ENCODE measurements at regions not wholly inside any gene's neighbourhood (a gene's known extent, or its start where the extent isn't known, plus 50 kb on each side); places are given as distances from the start of the nearest gene placed in this dataset.

DNA sequence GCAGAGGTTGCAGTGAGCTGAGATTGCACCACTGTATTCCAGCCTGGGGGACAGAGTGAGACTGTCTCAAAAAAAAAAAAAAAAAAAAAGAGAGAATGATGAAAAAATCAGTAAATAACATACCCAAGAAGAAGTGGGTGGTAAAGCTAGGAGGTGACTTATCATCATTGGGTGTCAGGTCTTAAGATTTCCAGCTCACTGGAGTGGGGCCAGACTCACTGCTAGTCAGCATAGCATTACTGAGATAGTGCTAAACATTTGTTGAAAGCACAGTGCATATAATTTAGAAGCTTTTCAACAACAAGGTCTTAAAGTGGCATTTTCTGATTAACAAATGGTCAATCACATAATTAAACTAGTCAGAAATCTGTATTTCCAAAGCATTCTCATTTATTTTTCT is 221.8 kb upstream of the GYPA start:
- DNase-seq (ENCODE audit: low spot score): no peak
- H3K9ac ChIP-seq (ENCODE audit: low read depth in 1 of 2, low read length in 2 of 2): no peak overlapping the region
- no peaks in the 10 kb centered on the region for H3K4me1 ChIP-seq (ENCODE audit: control insufficient read depth in 4 of 4, insufficient read depth in 4 of 4, low read length in 3 of 4)
- no peaks in the 10 kb centered on the region for H3K36me3 ChIP-seq (ENCODE audit: control insufficient read depth in 4 of 4, insufficient read depth in 3 of 4, low read depth in 1 of 4, low read length in 3 of 4)
- no peak for TF ChIP-seq TAF1 (conservative IDR thresholded peaks at IDR 0.05)
- no peak for TF ChIP-seq JUND (IDR thresholded peaks at IDR 0.05)
- TF ChIP-seq, protein P1, sequence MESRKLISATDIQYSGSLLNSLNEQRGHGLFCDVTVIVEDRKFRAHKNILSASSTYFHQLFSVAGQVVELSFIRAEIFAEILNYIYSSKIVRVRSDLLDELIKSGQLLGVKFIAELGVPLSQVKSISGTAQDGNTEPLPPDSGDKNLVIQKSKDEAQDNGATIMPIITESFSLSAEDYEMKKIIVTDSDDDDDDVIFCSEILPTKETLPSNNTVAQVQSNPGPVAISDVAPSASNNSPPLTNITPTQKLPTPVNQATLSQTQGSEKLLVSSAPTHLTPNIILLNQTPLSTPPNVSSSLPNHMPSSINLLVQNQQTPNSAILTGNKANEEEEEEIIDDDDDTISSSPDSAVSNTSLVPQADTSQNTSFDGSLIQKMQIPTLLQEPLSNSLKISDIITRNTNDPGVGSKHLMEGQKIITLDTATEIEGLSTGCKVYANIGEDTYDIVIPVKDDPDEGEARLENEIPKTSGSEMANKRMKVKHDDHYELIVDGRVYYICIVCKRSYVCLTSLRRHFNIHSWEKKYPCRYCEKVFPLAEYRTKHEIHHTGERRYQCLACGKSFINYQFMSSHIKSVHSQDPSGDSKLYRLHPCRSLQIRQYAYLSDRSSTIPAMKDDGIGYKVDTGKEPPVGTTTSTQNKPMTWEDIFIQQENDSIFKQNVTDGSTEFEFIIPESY (IDR thresholded peaks at IDR 0.05): no peak
- TF ChIP-seq RXRA (IDR thresholded peaks at IDR 0.05): no peak
- TF ChIP-seq, protein P2, sequence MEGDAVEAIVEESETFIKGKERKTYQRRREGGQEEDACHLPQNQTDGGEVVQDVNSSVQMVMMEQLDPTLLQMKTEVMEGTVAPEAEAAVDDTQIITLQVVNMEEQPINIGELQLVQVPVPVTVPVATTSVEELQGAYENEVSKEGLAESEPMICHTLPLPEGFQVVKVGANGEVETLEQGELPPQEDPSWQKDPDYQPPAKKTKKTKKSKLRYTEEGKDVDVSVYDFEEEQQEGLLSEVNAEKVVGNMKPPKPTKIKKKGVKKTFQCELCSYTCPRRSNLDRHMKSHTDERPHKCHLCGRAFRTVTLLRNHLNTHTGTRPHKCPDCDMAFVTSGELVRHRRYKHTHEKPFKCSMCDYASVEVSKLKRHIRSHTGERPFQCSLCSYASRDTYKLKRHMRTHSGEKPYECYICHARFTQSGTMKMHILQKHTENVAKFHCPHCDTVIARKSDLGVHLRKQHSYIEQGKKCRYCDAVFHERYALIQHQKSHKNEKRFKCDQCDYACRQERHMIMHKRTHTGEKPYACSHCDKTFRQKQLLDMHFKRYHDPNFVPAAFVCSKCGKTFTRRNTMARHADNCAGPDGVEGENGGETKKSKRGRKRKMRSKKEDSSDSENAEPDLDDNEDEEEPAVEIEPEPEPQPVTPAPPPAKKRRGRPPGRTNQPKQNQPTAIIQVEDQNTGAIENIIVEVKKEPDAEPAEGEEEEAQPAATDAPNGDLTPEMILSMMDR (IDR thresholded peaks at IDR 0.05; ENCODE audit: low read depth, low read length, missing input control): no peak
- no peak for TF ChIP-seq RAD21 (IDR thresholded peaks at IDR 0.05)
- no peak for TF ChIP-seq FOXA2 (IDR thresholded peaks at IDR 0.05)
- TF ChIP-seq EGR1 (IDR thresholded peaks at IDR 0.05; ENCODE audit: low read depth in 2 of 2): no peak
- TF ChIP-seq, protein P3, sequence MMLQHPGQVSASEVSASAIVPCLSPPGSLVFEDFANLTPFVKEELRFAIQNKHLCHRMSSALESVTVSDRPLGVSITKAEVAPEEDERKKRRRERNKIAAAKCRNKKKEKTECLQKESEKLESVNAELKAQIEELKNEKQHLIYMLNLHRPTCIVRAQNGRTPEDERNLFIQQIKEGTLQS (IDR thresholded peaks at IDR 0.05): no peak
- no peak for TF ChIP-seq FOXA1 (IDR thresholded peaks at IDR 0.05)
- no peak for TF ChIP-seq HNF4G (IDR thresholded peaks at IDR 0.05)
- no peak for TF ChIP-seq HNF4A (conservative IDR thresholded peaks at IDR 0.05)
- peaks cover 0 to 2% (median 0%) of the 10 kb centered on the region in 4 donors for H3K9me3 ChIP-seq (ENCODE audit: control insufficient read depth in 4 of 4, low read length in 3 of 4)
- H3K4me3 ChIP-seq (ENCODE audit: low read depth in 1 of 3, low read length in 3 of 3): no peak overlapping the region
- no peak overlapping the region for H3K27ac ChIP-seq (ENCODE audit: low read depth in 1 of 2, low read length in 2 of 2)
- no peaks in the 10 kb centered on the region for H3K27me3 ChIP-seq (ENCODE audit: control insufficient read depth in 4 of 4, insufficient read depth in 4 of 4, low read length in 3 of 4)

DNA sequence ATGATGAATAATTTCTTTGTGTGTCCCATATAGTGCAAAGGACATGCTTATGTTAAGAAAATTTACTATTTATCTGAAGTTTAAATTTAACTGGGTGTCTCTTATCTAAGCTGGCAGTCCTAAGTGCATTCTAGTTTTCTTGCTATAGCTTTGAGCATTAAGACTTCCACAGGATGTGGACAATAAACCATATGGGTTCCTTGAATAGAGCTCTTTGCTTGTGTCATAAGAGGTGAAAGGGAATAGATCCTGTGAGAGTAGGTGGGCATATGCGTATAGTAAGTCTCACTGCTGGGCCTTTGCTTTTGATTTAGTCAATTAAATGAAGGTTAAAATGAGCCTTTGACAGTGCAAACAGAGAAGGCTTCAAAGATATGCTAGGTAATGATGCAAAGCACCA is 223.4 kb upstream of the GYPA start:
- DNase-seq (ENCODE audit: low spot score): no peak
- Histone ChIP-seq H3K9ac (ENCODE audit: low read depth in 1 of 2, low read length in 2 of 2) (no peak overlapping the region), H3K36me3 (ENCODE audit: control insufficient read depth in 4 of 4, insufficient read depth in 3 of 4, low read depth in 1 of 4, low read length in 3 of 4) (no peaks in the 10 kb centered on the region), H3K27ac (ENCODE audit: low read depth in 1 of 2, low read length in 2 of 2) (no peak overlapping the region), H3K4me1 (ENCODE audit: control insufficient read depth in 4 of 4, insufficient read depth in 4 of 4, low read length in 3 of 4) (no peaks in the 10 kb centered on the region), H3K9me3 (ENCODE audit: control insufficient read depth in 4 of 4, low read length in 3 of 4) (peaks cover 0 to 4% (median 0%) of the 10 kb centered on the region in 4 donors), H3K27me3 (ENCODE audit: control insufficient read depth in 4 of 4, insufficient read depth in 4 of 4, low read length in 3 of 4) (no peaks in the 10 kb centered on the region), H3K4me3 (ENCODE audit: low read depth in 1 of 3, low read length in 3 of 3) (no peak overlapping the region)
- TF ChIP-seq HNF4A (conservative IDR thresholded peaks at IDR 0.05): no peak
- TF ChIP-seq FOXA2 (IDR thresholded peaks at IDR 0.05): no peak
- TF ChIP-seq, protein P2 (IDR thresholded peaks at IDR 0.05; ENCODE audit: low read depth, low read length, missing input control): no peak
- TF ChIP-seq, protein P4, sequence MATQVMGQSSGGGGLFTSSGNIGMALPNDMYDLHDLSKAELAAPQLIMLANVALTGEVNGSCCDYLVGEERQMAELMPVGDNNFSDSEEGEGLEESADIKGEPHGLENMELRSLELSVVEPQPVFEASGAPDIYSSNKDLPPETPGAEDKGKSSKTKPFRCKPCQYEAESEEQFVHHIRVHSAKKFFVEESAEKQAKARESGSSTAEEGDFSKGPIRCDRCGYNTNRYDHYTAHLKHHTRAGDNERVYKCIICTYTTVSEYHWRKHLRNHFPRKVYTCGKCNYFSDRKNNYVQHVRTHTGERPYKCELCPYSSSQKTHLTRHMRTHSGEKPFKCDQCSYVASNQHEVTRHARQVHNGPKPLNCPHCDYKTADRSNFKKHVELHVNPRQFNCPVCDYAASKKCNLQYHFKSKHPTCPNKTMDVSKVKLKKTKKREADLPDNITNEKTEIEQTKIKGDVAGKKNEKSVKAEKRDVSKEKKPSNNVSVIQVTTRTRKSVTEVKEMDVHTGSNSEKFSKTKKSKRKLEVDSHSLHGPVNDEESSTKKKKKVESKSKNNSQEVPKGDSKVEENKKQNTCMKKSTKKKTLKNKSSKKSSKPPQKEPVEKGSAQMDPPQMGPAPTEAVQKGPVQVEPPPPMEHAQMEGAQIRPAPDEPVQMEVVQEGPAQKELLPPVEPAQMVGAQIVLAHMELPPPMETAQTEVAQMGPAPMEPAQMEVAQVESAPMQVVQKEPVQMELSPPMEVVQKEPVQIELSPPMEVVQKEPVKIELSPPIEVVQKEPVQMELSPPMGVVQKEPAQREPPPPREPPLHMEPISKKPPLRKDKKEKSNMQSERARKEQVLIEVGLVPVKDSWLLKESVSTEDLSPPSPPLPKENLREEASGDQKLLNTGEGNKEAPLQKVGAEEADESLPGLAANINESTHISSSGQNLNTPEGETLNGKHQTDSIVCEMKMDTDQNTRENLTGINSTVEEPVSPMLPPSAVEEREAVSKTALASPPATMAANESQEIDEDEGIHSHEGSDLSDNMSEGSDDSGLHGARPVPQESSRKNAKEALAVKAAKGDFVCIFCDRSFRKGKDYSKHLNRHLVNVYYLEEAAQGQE (IDR thresholded peaks at IDR 0.05): no peak
- TF ChIP-seq, protein P1 (IDR thresholded peaks at IDR 0.05): no peak
- TF ChIP-seq EGR1 (IDR thresholded peaks at IDR 0.05; ENCODE audit: low read depth in 2 of 2): no peak
- TF ChIP-seq FOXA1 (IDR thresholded peaks at IDR 0.05): no peak
- TF ChIP-seq SP1 (IDR thresholded peaks at IDR 0.05): no peak
- TF ChIP-seq RXRA (IDR thresholded peaks at IDR 0.05): no peak
- no peak for TF ChIP-seq GABPA (IDR thresholded peaks at IDR 0.05 in 1 of 2, conservative IDR thresholded peaks at IDR 0.05 in 1 of 2)
- WGBS: 81% methylated on average over 1 of the region's 1 CpG

Data from liver (tissue), 8 donors.